Aorta (tissue), 5 donors: ENCODE measurements at regions not wholly inside any gene's neighbourhood (a gene's known extent, or its start where the extent isn't known, plus 50 kb on each side); places are given as distances from the start of the nearest gene placed in this dataset.

Source experiments
- ATAC-seq: fragments of 200-7000 bp; cut with Tn5 transposase; one replicate; pipeline ENCODE4 v1.9.1; 2022; ENCODE audit warnings: moderate library complexity; ENCODE audit not compliant: low FRiP score
- DNase-seq, 2 donors: peaks; one replicate each; pipeline ENCODE4 v3.0.0-alpha.2; 2020
- H3K27ac ChIP-seq, 2 donors: one replicate each; pipeline ENCODE4 v1.5.1; 2013; ENCODE audit warnings: low read length in 2 of 2, mild to moderate bottlenecking in 2 of 2, moderate library complexity in 2 of 2, control low read depth in 1 of 2, inconsistent platforms in 1 of 2, low read depth in 1 of 2
- H3K27me3 ChIP-seq, 2 donors: one replicate each; pipeline ENCODE4 v1.6.1; 2013; ENCODE audit warnings: control low read depth in 1 of 2, low read length in 1 of 2, mild to moderate bottlenecking in 1 of 2, moderate library complexity in 1 of 2; ENCODE audit not compliant: insufficient read depth in 2 of 2, control insufficient read depth in 1 of 2
- H3K36me3 ChIP-seq, 2 donors: one replicate each; pipeline ENCODE4 v1.6.1; 2013; ENCODE audit warnings: control low read depth in 1 of 2, low read length in 1 of 2, mild to moderate bottlenecking in 1 of 2; ENCODE audit not compliant: insufficient read depth in 2 of 2, control insufficient read depth in 1 of 2
- H3K4me1 ChIP-seq, 2 donors: one replicate each; pipeline ENCODE4 v1.6.1; 2013; ENCODE audit warnings: low read length in 2 of 2, control low read depth in 1 of 2, mild to moderate bottlenecking in 1 of 2, moderate library complexity in 1 of 2; ENCODE audit not compliant: insufficient read depth in 2 of 2, control insufficient read depth in 1 of 2
- H3K4me3 ChIP-seq, 2 donors: one replicate each; pipeline ENCODE4 v1.5.1; 2013; ENCODE audit warnings: low read length in 2 of 2, control low read depth in 1 of 2, mild to moderate bottlenecking in 1 of 2
- H3K9me3 ChIP-seq: one replicate; pipeline ENCODE4 v1.6.1; 2013; ENCODE audit warnings: mild to moderate bottlenecking, low read length; ENCODE audit not compliant: control insufficient read depth
- WGBS, 2 donors: extraction: QIAGEN DNeasy Blood & Tissue Kit; methylation state at CpG; one replicate each; pipeline ENCODE4 v1.1.7; 2013; 5-methylcytosine and 5-hydroxymethylcytosine counted together
- intact Hi-C, 2 donors: fragments of 100-400 bp; cut with DNase I; formaldehyde crosslinking; loops; one replicate each; pipeline versions ENCODE4 v1.14.2 to v1.15.0; 2022
- donor health status: healthy with polysubstance abuse.
- donor health status: Bipolar disorder and iron deficiency.
- donor health status: DM: no; HTN: no; CAD: no.
- donor health status: DM: no; HTN: no; CAD: no.
- donor health status: DM: yes; HTN: yes; CAD: no.

DNA sequence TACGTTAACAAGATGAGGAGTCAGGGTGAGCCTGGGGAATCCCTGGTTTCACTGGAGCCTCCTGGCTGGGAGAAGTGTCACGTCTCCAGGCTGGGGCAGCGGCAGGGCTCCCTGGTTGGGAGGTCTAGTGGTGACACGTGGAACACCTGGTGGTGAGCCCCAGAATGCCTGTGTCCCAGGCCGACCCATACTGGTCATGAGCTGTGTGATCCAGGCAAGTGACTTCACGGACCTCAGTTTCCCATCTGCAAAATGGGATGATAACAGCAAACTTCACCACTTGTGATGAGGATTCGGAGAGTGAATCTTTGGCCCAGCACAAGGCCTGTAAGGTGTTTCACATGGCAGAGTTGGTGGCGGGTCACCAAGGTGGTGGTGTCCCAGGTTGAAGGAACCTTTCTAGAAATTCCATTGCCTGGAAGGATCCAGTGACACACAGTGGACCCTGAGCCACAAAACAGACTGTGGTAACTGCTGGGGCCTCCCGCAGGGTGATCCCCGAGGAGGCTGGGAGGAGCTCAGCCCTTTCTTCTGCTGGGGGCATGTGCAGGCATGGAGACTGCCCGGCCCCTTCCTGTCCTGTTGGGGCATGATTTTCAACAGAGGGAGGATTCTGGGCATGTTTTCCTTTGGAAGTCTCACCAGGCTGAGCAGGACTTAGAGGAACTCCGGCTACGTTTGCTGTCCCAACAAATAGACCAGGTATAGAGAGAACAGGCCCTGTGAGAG, 153.9 kb upstream of the IER5L start:
- ATAC-seq (no peak), DNase-seq (no peak)
- H3K9me3 ChIP-seq: peaks cover 2% of the 10 kb centered on the region
- WGBS, 2 donors: 65 to 66% methylated on average over 13 of the region's 13 CpGs
- intact Hi-C loops: loop anchor here (5.0 to 10.0 kb wide), 5 partner anchors 80 to 280 kb away; partner anchors contain the start of gene IER5L (in 1 of the 2)
- no peaks in the 10 kb centered on the region for H3K27me3 ChIP-seq
- H3K36me3 ChIP-seq: no peaks in the 10 kb centered on the region
- no peak overlapping the region for H3K4me3 ChIP-seq
- peak overlapping the region in 1 of 2 donors; percentile 37 for H3K27ac ChIP-seq
- H3K4me1 ChIP-seq: no peaks in the 10 kb centered on the region

DNA sequence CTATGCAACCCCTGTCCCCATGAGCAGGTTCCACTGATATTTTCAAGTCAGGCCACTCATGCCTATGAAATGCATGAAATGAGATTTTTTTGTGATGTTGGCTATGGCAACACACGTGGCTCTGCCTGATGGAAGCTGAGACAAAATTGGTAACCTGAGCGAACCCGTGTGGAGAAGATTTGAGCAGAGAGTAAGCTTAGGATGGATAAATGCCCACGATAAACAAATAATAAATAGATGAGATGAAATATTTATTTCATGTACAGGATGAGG, 153.4 kb upstream of the IER5L start:
- H3K4me3 ChIP-seq: no peak overlapping the region
- WGBS, 2 donors: 33 to 46% methylated on average over 4 of the region's 4 CpGs
- H3K27me3 ChIP-seq: no peaks in the 10 kb centered on the region
- ATAC-seq (no peak), DNase-seq (no peak)
- H3K27ac ChIP-seq: peak overlapping the region in 1 of 2 donors; percentile 37
- H3K9me3 ChIP-seq: peaks cover 2% of the 10 kb centered on the region
- H3K4me1 ChIP-seq: no peaks in the 10 kb centered on the region
- intact Hi-C loops: loop anchor here (5.0 to 10.0 kb wide), 5 partner anchors 79 to 281 kb away; partner anchors contain the start of gene IER5L (in 1 of the 2)
- H3K36me3 ChIP-seq: no peaks in the 10 kb centered on the region

DNA sequence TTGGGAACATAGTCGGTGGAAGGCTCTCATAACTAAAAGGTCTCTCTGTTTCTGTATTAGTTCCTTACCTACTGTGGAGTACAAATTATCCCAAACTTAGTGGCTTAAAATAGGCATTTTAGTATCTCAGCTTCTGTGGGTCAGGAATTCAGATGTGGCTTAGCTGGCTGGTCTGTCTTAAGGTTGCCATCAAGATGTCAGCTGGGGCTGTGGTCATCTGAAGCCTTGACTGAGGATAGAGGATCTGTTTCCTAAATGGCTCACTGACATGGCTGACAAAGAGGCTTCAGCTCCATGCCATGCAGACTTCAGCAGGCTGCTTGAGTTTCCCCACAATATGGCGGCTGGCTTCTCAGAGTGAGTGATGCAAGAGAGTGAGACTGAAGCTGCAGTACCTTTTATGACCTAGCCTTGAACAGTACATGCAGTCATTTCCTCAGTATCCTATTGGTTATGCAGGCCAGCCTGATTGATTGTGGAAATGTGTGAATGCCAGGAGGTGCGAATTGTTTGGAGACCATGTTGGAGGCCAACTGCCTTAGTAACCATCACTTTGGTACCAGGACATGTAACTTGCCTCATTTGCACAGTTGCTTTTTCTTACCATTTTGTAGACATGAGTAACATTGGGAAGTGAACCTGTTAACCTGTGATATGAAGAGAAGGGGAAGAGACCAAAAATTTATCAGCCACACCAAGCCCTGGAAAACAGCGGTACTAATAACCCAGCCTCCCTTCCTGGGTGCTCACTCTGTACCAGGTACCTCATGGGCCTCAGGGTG, 152.8 kb upstream of the IER5L start:
- H3K9me3 ChIP-seq: peaks cover 2% of the 10 kb centered on the region
- H3K4me3 ChIP-seq: no peak overlapping the region
- no peaks in the 10 kb centered on the region for H3K36me3 ChIP-seq
- intact Hi-C loops: loop anchor here (5.0 to 10.0 kb wide), 5 partner anchors 79 to 281 kb away; partner anchors contain the start of gene IER5L (in 1 of the 2)
- no peak for DNase-seq
- peak overlapping the region in 1 of 2 donors; percentile 81 for H3K27ac ChIP-seq
- WGBS, 2 donors: 85 to 87% methylated on average over 4 of the region's 4 CpGs
- H3K27me3 ChIP-seq: no peaks in the 10 kb centered on the region
- no peak for ATAC-seq
- no peaks in the 10 kb centered on the region for H3K4me1 ChIP-seq

DNA sequence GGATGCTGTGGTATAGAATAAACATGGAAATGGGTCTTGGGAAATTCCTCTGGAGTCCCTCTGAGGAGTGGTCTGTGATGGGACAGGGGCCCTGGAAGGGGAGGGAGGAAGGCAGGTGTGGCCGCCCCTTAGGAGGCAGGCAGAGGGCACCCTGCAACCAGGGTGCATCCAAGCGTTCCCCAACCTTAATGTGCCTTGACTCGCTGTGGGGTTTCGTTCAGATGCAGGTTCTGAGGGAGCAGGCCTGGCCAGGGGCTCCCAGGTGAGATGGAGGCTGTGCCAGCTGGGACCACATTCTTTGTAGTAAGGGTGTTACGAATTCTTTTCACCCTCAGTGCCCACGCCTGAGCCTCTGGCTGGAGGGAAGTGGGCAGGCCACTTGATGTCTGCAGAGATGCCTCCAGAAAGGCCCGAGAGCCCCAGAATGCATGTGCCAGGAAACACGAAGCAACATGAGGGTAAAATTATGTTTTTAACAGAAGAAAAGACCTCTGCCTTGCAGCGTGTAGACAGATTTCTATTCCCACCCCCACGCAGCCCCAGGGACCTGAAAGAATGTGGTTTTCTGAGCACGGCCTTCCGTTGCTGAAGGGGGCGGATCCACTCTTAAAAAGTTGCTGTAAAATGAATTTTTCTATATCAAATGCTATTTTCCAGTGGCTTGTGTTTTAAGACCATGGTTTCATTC, 150.4 kb upstream of the IER5L start:
- no peaks in the 10 kb centered on the region for H3K4me1 ChIP-seq
- intact Hi-C loops: no loop called here
- H3K36me3 ChIP-seq: no peaks in the 10 kb centered on the region
- WGBS, 2 donors: 35 to 41% methylated on average over 13 of the region's 13 CpGs
- DNase-seq: peak in 1 of 2 donors; percentile 72
- H3K27me3 ChIP-seq: no peaks in the 10 kb centered on the region
- no peak for ATAC-seq
- H3K27ac ChIP-seq: peak overlapping the region in 1 of 2 donors; percentile 27
- H3K9me3 ChIP-seq: peaks cover 2% of the 10 kb centered on the region
- no peak overlapping the region for H3K4me3 ChIP-seq

DNA sequence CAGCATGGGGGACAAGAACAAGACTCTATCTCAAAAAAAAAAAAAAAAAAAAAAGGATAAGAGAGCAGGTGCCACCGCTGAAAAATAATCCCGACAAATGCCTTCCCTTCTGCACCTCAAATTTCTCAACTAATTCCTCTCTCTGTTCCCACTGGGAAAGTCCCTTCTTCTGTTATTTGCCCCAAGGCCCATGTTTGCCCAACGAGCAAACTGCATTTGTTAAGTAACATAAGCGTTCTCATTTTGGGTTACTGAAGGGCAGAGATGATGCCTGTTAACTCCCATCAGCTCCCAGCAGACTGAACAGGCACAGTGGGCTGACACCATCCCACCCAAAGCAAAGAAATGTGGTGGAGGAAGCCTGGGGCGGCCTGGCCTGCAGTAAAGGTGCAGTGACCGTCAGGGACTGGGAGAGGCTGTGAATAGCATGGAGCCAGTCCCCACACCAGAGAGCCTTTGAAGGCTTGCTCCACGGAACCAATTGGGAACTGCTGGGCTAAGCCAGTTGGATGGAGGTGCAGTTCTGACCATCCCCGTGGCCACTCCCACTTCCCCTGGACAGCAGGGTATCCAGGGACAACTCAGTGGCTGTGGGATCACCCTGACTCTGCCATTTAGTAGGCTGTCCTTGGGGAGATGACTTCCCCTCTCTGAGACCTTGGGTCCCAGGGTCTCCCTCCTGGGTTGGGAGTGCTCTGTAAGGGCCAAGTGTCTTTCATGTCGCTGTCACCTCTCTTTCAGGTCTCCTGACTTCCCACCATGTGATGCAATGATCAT, 149.7 kb upstream of the IER5L start:
- Histone ChIP-seq H3K27me3 (no peaks in the 10 kb centered on the region), H3K36me3 (no peaks in the 10 kb centered on the region), H3K4me3 (no peak overlapping the region), H3K9me3 (peaks cover 2% of the 10 kb centered on the region), H3K27ac (no peak overlapping the region), H3K4me1 (no peaks in the 10 kb centered on the region)
- WGBS, 2 donors: 82 to 85% methylated on average over 9 of the region's 9 CpGs
- intact Hi-C loops: no loop called here
- no peak for DNase-seq
- peak; percentile 4 for ATAC-seq

DNA sequence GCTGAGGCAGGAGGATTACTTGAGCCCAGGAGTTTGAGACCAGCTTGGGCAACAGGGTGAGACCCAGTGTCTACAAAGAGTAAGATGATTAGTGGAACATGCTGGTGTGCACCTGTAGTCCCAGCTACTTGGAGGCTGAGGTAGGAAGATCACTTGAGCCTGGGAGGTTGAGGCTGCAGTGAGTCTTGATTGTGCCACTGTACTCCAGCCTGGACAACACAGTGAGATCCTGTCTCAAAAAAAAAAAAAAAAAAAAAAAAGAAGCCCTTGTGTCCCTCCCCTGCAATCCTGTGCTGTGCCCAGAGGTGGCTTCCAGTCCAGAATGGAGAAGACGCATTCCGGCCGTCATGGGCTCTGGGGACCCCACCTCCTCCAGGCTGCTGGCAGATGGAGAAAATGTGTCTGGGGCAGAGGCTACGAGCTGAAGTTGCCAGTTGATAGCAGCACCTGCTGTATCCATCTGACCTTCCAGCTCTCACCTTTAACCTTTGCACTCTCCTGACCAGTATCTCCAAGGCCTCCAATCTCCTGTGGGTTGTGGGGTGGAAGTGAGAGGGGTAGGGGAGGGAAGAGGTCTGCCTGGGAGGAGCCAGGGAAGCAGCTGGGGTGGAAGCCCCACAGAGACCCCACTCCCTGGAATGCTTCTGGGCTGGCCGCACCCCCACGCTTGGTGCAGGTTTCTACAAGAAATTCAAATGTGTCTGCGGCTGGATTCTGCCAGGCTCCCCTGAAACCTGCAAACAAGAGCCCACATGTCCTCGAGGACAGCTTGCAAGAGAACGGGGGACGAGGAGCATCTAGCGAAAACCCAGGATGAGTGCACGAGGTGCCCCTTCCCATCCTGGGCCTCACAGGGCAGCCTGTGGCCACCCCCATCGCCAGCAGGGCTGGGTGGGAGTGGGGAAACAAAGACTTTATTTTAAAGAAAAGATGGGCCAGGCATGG, 148.3 kb upstream of the IER5L start:
- peak in 1 of 2 donors; percentile 41 for DNase-seq
- Histone ChIP-seq H3K27me3 (no peaks in the 10 kb centered on the region), H3K9me3 (peaks cover 2% of the 10 kb centered on the region), H3K4me3 (no peak overlapping the region), H3K4me1 (no peaks in the 10 kb centered on the region), H3K36me3 (no peaks in the 10 kb centered on the region), H3K27ac (no peak overlapping the region)
- no peak for ATAC-seq
- intact Hi-C loops: no loop called here
- WGBS, 2 donors: 96 to 97% methylated on average over 13 of the region's 13 CpGs

DNA sequence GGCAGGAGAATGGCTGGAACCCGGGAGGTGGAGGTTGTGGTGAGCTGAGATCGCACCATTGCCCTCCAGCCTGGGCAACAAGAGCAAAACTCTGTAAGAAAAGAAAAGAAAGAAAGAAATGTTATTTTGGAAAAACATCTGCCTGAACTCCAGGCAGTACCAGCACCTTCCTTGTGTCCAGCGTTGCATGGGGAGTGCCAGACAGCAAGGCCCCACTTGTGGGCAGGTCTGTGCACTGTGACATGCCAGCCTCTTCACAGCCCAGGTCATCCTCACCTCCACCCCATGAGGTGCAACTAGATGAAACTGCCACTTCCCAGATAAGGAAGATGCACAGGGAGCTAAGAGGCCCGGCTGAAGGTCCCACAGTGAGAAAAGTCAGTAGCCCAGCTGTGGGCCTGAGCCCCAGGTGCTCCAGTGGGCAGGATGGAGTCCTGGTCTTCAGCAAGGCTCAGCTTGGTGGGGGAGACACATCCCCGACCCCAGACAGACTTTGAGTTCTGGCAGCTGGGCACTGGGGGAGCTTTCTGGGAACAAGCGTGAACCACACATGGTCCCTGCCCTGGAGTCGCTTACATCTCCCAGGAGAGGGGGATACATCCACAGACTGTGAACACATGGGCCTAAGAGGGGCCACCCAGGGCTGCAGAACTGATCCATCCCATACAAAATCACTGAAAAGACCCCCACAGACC, 146.9 kb upstream of the IER5L start:
- ATAC-seq (no peak), DNase-seq (peak in 1 of 2 donors; percentile 32)
- WGBS, 2 donors: 95 to 96% methylated on average over 7 of the region's 7 CpGs
- Histone ChIP-seq H3K4me1 (no peaks in the 10 kb centered on the region), H3K27ac (no peak overlapping the region), H3K36me3 (no peaks in the 10 kb centered on the region), H3K27me3 (no peaks in the 10 kb centered on the region), H3K9me3 (no peaks in the 10 kb centered on the region), H3K4me3 (no peak overlapping the region)
- intact Hi-C loops: no loop called here
